ENCODE measurements at regions not wholly inside any gene's neighbourhood (a gene's known extent, or its start where the extent isn't known, plus 50 kb on each side); places are given as distances from the start of the nearest gene placed in this dataset.
"Not testable (repeated sequence)": the region's sequence is repeated elsewhere in the genome, so short reads cannot be mapped to it uniquely, and the experiment has no call there.

DNA sequence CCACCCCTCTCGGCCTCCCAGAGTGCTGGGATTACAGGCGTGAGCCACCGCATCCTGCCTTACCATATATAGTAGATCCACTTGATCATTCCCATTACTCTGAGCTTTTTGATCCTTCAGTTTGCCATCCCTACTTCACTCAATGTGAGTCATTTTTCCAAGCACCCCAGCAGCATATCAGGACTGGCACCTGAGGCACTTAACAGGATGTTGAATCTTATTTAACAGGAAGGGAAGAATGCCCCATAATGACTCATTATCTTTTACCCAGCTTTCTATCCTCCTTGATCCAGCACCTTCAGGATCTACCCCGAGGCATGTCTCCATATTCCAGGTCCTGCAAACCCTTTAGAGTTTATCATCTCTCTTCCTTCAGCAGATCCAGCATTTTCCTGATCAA lies 84.9 kb upstream of the CMKLR1 start:
- no peak for DNase-seq (ENCODE audit: low spot score)

GRCh38 chr12:108423486-108423885 lies 84.4 kb upstream of the CMKLR1 start:
- DNase-seq (ENCODE audit: low spot score) = no peak

- DNase-seq (ENCODE audit: low spot score) = not testable (repeated sequence)
Measured at GRCh38 chr12:108421082-108421481, 82.0 kb upstream of the CMKLR1 start.

DNA sequence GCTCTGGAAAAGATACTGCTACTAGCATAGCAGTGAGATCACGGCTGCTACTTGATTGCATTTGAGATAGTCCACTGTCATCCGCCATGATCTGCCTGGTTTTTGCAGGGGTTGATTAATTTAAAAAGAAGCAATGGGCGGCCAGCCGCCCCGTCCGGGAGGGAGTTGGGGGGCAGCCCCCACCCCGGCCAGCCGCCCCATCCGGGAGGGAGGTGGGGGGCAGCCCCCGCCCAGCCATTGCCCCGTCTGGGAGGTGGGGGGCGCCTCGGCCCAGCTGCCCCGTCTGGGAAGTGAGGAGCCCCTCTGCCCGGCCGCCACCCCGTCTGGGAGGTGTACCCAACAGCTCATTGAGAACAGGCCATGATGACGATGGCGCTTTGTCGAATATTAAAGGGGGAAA lies 81.3 kb upstream of the CMKLR1 start:
- DNase-seq (ENCODE audit: low spot score) = not testable (repeated sequence)

DNA sequence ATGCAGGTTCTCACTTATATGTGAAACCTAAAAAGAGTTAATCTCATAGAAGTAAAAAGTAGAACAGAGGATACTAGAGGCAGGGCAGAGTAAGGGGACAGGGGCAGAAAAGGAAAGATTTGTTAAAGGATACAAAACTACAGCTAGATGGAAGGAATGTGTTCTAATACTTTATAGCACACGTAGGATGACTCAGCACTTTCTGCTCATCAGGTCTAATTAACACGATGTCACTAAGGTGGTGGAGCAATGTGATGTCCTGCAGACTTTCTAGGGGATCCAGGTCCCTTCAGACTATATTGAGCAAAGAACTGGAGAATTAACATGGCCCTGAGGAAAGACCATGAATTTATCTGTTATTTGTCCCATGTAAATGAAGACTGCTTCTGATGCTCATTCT lies 80.8 kb upstream of the CMKLR1 start:
- DNase-seq (ENCODE audit: low spot score) = no peak

DNA sequence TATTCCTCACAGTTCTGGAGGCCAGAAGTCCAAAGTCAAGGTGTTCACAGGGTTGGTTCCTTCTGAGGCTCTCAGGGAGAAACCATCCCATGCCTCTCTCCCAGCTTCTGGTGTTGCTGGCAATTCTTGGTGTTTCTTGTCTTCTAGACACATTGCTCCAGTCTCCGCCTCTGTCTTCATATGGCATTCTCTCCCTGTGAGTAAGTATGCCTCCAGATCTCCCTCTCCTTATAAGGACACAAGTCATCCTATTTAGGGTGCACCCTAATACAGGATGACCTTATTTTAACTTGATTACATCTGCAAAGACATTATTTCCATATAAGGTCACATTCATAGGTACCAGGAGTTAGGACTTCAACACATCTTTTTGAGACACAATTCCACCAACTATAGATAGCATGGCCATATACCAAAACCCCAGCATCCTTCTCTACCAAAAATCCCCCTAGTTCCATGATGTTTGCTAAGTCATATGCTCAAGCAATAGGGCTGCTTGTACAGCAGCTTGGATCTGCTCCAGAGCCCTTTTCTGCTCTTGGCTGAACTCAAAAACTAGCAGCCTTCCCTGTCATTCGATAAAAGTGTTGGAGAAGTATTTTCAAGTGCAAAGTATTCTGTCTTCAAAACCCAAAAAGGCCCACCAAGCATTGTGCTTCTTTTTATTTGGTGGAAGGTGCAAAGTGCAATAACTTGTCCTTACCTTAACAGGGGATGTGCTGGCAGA lies 79.2 kb upstream of the CMKLR1 start:
- DNase-seq (ENCODE audit: low spot score) = no peak

DNA sequence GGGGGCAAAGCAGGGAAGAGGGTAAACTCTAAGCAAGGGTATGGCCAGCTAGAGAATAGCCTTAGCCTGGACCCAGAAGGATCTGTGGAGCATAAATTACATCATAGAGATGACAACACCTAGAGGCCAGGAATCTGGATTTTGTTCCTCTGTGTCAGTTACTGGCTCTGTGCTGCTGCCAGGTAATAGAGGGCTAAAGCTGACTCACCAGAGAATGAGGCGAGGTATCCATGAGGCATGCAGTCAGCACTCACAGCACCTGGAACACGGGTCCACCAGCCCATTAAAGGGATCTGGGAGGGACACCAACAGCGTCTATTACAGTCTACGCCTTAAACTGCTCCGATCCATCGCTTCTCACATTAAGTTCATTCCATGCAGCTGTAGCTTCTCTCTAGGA lies 74.9 kb upstream of the CMKLR1 start:
- DNase-seq (ENCODE audit: low spot score) = no peak

GRCh38 chr12:108410689-108411088 lies 71.6 kb upstream of the CMKLR1 start:
- no peak for DNase-seq (ENCODE audit: low spot score)

GRCh38 chr12:108409481-108409880 lies 70.4 kb upstream of the CMKLR1 start:
- DNase-seq (ENCODE audit: low spot score) = no peak

DNA sequence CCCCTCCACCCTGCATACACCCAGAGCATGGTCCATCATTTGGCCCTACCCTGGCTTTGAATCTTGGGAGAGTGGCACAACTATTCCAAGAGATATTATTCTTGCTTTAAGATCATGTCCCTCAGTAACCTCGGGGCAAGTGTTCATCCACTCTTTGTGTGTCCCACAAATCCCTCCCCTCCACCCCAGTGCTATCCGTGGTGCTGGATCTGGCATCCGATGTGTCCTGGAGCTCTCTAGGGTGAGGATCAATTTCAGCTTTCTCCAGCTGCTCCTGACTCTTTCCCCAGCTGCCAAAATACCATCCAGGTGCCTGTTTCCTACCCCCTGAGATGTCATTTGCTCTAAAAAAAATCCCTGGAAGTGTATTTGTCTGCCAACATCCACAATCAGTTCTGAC lies 64.8 kb upstream of the CMKLR1 start:
- DNase-seq (ENCODE audit: low spot score) = no peak

DNA sequence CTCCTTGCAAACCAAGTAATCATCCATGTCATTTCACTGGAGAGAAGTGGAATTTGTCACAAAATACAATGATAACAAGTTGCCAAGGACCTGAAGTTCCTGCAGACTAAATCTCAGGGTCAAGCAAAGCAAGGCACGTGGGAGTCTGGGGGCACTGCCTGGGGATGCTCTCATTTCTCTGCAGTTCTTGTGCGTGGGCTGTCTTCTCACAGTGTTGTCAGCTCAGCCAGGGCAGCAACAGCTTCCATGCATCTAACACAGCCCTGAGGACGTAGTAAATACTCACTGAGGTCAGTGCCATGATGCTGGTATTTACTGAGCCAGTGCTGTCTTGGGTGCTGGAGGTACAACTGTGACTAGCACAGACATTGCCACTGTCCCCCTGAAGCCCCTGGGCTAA lies 62.9 kb upstream of the CMKLR1 start:
- DNase-seq (ENCODE audit: low spot score) = no peak

GRCh38 chr12:108400900-108401480 lies 61.9 kb upstream of the CMKLR1 start:
- DNase-seq (ENCODE audit: low spot score) = no peak

- no peak for DNase-seq (ENCODE audit: low spot score)
Measured at GRCh38 chr12:108400481-108400880, 61.4 kb upstream of the CMKLR1 start.

GRCh38 chr12:108400056-108400455 lies 60.9 kb upstream of the CMKLR1 start:
- DNase-seq (ENCODE audit: low spot score) = no peak

DNA sequence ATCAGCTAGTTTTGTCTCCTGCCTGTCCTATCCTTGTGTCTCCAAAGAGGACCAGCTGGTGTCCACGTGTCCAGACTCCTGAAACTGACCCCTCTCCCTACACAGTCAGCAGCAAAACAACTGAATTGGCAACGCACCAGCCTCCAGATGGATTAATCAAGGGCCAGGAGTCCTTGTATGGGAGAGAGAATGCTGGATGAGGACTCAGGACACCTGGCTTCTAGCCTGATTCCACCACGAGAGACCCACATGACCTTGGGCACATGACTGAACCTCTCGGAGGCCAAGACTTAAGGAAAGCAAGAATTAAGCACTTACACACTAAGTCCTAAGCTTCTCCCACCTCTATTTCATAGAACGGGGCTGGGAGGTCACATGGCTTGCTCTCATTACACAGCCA lies 60.4 kb upstream of the CMKLR1 start:
- DNase-seq (ENCODE audit: low spot score) = peak; percentile 3

DNA sequence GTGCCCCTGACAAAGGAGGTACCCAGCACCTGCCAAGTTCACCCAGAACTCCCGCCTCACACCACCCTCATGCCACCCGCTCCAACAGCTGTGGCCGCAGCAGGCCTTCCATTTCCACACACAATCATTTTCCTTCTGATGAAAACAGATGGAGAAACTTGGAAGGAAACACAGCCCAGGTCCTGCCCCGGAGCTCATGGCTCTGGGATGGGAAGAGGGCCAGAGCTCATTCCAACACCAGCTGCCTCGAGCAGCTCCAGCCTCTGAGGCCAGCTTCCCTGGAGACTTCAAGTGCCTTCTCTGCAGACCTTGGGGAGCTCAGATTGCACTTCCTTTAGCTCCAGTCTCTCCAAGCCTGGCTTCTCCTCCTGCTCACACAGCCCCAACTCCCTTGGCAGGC lies 55.1 kb upstream of the CMKLR1 start:
- DNase-seq (ENCODE audit: low spot score) = peak; percentile 30

DNA sequence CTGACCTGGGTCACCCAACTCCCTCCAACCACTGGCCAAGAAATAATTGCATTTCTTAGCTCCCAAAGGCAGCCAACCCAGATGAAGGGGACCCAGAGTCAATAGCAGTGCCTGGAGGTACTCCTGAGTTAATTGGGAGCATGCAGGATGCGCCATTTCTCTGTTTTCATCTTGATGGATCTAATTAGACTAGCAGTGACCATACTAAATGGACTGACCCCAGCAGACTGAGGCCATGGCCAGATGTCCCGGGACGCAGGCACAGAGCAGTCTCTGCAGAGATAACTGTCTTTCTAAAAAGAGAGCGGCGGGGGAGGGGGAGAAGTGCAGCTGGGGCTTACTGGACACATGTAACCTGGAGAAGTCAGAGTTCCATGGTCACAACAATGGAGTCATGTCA lies 53.2 kb upstream of the CMKLR1 start:
- no peak for DNase-seq (ENCODE audit: low spot score)

- DNase-seq (ENCODE audit: low spot score) = no peak
Measured at GRCh38 chr12:108390495-108391203, 51.5 kb upstream of the CMKLR1 start.

- no peak for DNase-seq (ENCODE audit: low spot score)
Measured at GRCh38 chr12:108389544-108389943, 50.4 kb upstream of the CMKLR1 start.
